Kidney (tissue), 13 donors: ENCODE measurements at regions not wholly inside any gene's neighbourhood (a gene's known extent, or its start where the extent isn't known, plus 50 kb on each side); places are given as distances from the start of the nearest gene placed in this dataset.

ENCODE experiments used
- DNase-seq, 5 donors: peaks; one replicate each; pipeline ENCODE4 v3.0.0-alpha.2; 2013 to 2020
- FAIRE-seq: peaks from 2 replicates; lab custom pipeline; 2012; peaks lifted over from hg19 to GRCh38; lab: Jason Lieb, UNC
- H3K27ac ChIP-seq, 2 donors: one replicate each; pipeline ENCODE4 v1.7.0; 2013; ENCODE audit warnings: low read depth in 2 of 2, low read length in 2 of 2, inconsistent platforms in 1 of 2
- H3K27me3 ChIP-seq: one replicate; pipeline ENCODE4 v1.7.1; 2013; ENCODE audit warnings: low read length, inconsistent platforms; ENCODE audit not compliant: control insufficient read depth, insufficient read depth
- H3K36me3 ChIP-seq, 3 donors: one replicate each; pipeline versions ENCODE4 v1.7.0 to v1.7.1; 2013; ENCODE audit warnings: low read length in 3 of 3, control low read depth in 1 of 3, inconsistent platforms in 1 of 3; ENCODE audit not compliant: insufficient read depth in 3 of 3, control insufficient read depth in 2 of 3
- H3K4me1 ChIP-seq, 3 donors: one replicate each; pipeline versions ENCODE4 v1.7.0 to v1.7.1; 2013; ENCODE audit warnings: low read length in 3 of 3, inconsistent platforms in 1 of 3, low read depth in 1 of 3; ENCODE audit not compliant: control insufficient read depth in 2 of 3, insufficient read depth in 2 of 3
- H3K4me3 ChIP-seq, 3 donors: one replicate each; pipeline versions ENCODE4 v1.7.0 to v1.8.1; 2013; ENCODE audit warnings: low read length in 3 of 3, control low read depth in 1 of 3, inconsistent platforms in 1 of 3
- H3K9ac ChIP-seq, 3 donors: one replicate each; pipeline versions ENCODE4 v1.7.0 to v1.7.1; 2013; ENCODE audit warnings: low read length in 3 of 3, control low read depth in 1 of 3, inconsistent platforms in 1 of 3
- H3K9me3 ChIP-seq, 3 donors: one replicate each; pipeline versions ENCODE4 v1.7.0 to v1.7.1; 2013; ENCODE audit warnings: low read length in 3 of 3, control low read depth in 1 of 3, inconsistent platforms in 1 of 3; ENCODE audit not compliant: control insufficient read depth in 2 of 3, insufficient read depth in 1 of 3
- intact Hi-C: fragments of 100-400 bp; cut with DNase I; formaldehyde crosslinking; loops from one replicate; pipeline ENCODE4 v1.11.1; 2022
- TF ChIP-seq, protein P1 (sequence below): IDR thresholded peaks from 3 replicates; pipeline ENCODE4 v1.5.1; 2012; ENCODE audit warnings: mild to moderate bottlenecking, moderate library complexity, borderline replicate concordance; ENCODE audit not compliant: insufficient read depth; ENCODE audit errors: extremely low read depth
- donor health status: control.
- donor health status: control.
- donor health status: control.
- donor health status: control.
- donor health status: control.
- donor health status: DM: yes; HTN: yes; CAD: no.
- donor health status: Normal renal cell carcinoma (clear cell type).

DNA sequence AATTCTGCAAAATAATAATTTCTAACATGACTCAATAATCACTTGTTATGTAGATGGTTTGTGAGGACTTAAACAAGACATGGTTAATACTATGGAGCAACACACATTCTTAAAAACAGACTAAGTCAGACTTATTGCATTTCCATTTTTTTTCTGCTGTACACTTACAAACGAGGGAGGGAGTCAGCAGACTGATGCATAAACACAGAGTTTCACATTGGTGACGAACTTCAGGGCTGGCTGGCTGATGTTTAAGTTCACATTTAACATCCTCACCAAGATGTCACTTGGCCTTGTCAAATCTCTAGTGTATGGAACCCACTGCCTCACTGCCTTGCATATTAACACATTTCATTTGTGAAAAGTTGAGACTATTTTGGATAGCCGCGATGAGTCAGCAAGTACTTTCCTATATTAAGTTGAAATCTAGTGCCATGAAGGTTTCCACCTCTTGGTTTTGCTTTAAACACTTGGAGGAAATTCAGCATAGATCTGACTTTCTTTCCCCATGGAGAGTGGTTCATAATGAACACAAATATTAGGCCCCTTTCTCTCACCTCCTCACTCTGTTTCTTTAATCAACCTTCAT lies 337.5 kb upstream of the RUNX1 start:
- intact Hi-C loops: no loop called here

DNA sequence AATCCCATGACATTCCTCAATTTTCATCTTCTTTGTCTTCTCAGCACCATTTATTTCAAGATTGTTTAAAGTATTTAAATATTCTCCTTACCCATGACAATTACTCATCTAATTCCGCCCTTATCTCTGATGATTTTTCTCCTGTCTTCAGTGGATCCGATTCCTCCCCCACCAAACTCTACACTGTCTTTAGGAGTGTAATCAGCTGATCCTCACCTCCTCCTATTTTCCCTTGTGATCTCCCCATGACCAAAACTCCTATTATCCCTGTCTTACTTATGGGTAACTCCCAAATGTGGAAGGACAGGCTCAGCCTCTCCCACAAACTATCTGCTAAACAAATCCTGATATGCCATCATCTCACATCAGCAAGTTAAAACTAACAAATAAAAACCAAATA lies 335.3 kb upstream of the RUNX1 start:
- Histone ChIP-seq H3K9ac (no peak overlapping the region), H3K36me3 (no peaks in the 10 kb centered on the region), H3K4me1 (no peaks in the 10 kb centered on the region), H3K27me3 (no peaks in the 10 kb centered on the region), H3K9me3 (no peaks in the 10 kb centered on the region), H3K27ac (no peak overlapping the region), H3K4me3 (no peak overlapping the region)
- intact Hi-C loops: no loop called here
- FAIRE-seq: no peak
- TF ChIP-seq, protein P1, sequence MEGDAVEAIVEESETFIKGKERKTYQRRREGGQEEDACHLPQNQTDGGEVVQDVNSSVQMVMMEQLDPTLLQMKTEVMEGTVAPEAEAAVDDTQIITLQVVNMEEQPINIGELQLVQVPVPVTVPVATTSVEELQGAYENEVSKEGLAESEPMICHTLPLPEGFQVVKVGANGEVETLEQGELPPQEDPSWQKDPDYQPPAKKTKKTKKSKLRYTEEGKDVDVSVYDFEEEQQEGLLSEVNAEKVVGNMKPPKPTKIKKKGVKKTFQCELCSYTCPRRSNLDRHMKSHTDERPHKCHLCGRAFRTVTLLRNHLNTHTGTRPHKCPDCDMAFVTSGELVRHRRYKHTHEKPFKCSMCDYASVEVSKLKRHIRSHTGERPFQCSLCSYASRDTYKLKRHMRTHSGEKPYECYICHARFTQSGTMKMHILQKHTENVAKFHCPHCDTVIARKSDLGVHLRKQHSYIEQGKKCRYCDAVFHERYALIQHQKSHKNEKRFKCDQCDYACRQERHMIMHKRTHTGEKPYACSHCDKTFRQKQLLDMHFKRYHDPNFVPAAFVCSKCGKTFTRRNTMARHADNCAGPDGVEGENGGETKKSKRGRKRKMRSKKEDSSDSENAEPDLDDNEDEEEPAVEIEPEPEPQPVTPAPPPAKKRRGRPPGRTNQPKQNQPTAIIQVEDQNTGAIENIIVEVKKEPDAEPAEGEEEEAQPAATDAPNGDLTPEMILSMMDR: no peak
- no peak for DNase-seq

More for the DNA sequence above, 337.5 kb upstream of the RUNX1 start:
- TF ChIP-seq, protein P1: no peak
- Histone ChIP-seq H3K4me3 (no peak overlapping the region), H3K27me3 (no peaks in the 10 kb centered on the region), H3K27ac (no peak overlapping the region), H3K9ac (no peak overlapping the region), H3K4me1 (no peaks in the 10 kb centered on the region), H3K36me3 (no peaks in the 10 kb centered on the region), H3K9me3 (no peaks in the 10 kb centered on the region)
- DNase-seq (no peak), FAIRE-seq (no peak)

DNA sequence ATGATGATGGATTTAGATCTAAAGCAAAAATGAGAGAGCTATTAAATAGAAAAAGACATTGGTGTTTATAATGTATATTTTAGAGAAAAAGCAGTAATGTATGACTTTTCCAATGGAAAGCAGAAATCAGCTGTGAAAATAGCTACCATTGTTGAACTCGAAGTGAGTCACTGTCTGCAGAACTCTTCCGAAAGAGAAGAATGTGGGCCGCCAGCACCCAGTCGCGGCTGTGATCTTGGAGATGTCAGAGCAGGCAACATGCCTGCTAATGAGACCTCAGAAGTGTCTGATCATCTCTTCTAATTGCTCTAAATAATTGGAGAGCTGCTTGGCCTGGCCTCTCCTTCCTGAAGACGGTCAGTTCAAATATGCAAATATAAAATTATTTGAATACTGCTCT lies 333.6 kb upstream of the RUNX1 start:
- no peak overlapping the region for H3K27ac ChIP-seq
- no peaks in the 10 kb centered on the region for H3K27me3 ChIP-seq
- intact Hi-C loops: no loop called here
- TF ChIP-seq, protein P1: no peak
- no peak overlapping the region for H3K4me3 ChIP-seq
- FAIRE-seq (no peak), DNase-seq (no peak)
- H3K9me3 ChIP-seq: no peaks in the 10 kb centered on the region
- no peaks in the 10 kb centered on the region for H3K4me1 ChIP-seq
- H3K9ac ChIP-seq: no peak overlapping the region
- no peaks in the 10 kb centered on the region for H3K36me3 ChIP-seq
